ENCODE measurements at regions not wholly inside any gene's neighbourhood (a gene's known extent, or its start where the extent isn't known, plus 50 kb on each side); places are given as distances from the start of the nearest gene placed in this dataset.
"Not testable (repeated sequence)": the region's sequence is repeated elsewhere in the genome, so short reads cannot be mapped to it uniquely, and the experiment has no call there.

DNA sequence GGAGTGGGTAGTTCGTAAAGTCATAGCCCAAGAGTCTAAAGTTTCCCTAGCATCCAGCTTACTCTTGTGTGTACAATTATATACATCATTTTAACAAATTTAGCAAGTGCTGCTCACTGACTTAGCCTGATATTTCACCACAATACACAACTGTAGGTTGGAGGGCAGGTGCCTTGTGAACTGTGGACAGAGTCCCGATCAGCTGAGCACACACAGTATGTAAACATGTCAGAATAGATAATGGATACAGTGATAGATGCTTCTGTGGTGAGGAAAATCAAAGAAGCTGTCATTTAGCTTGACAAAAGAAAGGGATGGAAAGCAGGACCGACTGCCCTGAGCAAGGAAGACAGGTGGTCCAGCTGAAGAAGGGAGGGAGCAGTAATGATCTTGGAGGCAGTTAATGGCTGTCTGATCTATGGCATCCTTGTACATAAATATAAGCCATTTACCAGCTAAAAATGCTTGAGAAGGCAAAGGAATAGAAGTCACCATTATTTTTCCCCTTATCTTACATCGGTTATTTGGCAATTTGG, 372.8 kb upstream of the UBE2E3 start:
- DNase-seq (ENCODE audit: low spot score), result no peak

DNA sequence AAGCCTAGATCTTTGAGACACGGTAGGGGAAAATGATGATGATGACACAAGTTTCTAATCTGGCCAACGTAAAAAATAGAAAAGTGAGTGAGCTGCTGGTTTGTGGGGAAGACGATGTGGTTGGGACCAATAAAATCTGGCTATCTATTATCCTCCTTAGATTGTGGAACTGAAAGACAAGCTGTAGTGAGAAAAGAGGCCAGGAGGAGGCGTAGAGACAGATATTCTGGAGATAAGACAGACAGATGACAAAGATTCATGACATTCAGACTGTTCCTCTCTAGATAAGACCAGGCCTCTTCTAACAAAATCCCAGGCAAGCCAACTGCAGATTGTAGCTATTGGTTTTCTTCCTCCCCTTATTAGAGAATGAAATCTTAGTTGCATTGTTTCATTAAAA, 376.3 kb upstream of the UBE2E3 start:
- peak; percentile 59 for DNase-seq (ENCODE audit: low spot score)

DNA sequence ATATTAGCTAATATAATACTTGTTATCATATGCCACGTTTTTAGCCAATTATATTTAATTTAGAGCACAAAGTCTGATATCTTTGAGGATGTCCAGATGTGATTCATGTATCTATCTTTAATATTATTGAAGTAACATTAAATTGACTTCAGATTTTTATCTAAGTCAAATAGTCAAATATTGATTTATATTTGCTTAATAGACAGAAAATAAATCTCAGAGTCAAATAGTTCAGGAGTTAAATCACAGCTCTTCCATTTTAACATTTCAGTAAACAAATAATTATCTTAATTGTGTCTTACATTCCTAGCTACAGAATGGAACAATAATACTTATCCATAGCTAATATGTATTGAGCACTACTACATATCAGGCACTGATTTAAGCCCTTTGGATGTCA, 379.4 kb upstream of the UBE2E3 start:
- no peak for DNase-seq (ENCODE audit: low spot score)

DNA sequence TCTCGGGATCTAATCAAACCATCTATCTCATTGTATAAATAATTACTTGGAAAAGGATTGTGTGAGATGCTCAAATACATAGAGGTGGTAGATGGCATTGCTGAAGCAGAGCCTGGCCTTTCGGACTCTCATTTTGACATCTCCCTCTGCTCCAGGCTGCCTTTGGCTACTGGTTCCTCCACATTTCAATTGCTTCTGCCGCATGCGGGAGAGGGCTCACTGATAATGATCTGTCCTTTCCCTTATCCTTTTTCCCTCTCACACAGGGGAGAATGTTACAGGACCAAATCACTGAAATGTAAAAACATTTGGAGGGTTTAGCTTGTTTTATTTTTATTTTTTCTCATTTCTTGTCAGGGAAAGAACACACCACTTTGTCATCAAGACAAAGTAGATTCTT, 380.6 kb upstream of the UBE2E3 start:
- no peak for DNase-seq (ENCODE audit: low spot score)

DNA sequence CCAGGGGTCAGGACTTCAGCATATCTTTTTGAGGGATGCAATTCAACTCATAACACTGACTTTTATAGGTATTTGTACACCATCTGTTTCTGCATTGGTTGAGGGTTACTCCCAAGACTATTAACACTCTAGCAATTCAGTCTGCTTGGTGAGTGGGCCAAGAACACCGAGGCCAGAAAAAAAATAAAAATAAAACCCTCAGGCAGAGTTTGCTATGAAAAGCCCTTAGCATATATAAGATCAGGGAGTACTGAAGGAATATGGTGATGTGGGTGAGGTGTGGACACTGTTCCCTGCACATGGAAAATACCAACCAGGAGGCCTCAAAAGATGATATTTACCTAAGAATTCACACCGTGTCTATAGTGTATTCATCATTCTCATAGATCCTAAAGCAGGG, 383.2 kb upstream of the UBE2E3 start:
- DNase-seq (ENCODE audit: low spot score), result no peak

DNA sequence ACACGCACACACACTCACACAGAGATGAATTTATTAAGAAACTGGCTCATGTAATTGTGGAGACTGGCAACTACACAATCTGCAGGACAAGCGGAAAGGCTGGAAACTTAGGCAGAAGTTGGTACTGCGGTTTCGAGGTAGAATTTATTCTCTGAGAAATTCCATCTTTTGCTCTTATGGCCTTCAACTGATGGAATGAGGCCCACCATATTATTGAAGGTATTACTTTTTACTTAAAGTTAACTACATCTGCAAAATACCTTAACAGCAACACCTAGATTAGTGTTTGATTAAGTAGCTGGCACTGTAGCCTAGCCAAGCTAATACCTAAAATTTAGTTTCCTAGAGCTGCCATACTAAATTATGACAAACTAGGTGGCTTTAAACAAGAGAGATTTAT, 384.0 kb upstream of the UBE2E3 start:
- DNase-seq (ENCODE audit: low spot score), result no peak

DNA sequence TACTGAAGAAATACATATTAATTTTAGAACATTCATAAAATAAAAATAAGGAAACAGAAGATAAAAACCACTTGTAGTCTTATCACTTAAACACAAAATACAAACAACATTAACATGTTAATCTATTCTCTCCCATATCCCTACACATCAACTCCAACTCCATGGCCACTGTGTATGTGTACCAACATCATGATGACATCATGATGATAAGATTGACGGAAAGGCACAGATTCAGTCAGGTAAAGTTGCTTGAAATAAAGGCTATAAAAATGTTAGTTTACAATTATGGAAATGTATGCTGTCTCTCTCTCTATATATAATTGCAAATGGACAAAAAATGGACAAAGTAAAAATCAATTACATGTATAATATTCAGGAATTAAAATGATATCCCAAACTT, 388.5 kb upstream of the UBE2E3 start:
- no peak for DNase-seq (ENCODE audit: low spot score)

DNA sequence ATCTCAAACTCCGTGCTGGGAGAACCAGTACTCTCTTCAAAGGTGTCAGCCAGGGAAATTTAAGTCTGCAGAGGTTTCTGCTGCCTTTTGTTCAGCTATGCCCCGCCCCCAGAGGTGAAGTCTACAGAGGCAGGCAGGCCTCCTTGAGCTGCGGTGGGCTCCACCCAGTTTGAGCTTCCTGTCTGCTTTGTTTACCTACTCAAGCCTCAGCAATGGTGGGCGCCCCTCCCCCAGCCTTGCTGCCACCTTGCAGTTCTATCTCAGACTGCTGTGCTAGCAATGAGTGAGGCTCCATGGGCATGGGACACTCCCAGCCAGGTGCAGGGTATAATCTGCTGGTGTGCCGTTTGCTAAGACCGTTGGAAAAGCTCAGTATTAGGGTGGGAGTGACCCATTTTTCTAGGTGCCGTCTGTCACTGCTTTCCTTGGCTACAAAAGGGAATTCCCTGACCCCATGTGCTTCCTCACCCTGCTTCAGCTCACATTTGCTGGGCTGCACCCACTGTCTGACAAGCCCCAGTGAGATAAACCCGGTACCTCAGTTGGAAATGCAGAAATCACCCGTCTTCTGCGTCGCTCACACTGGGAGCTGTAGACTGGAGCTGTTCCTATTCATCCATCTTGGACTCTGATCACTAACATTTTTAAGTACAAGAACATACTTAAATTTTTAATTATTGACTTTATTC, 389.2 kb upstream of the UBE2E3 start:
- DNase-seq (ENCODE audit: low spot score), result not testable (repeated sequence)

DNA sequence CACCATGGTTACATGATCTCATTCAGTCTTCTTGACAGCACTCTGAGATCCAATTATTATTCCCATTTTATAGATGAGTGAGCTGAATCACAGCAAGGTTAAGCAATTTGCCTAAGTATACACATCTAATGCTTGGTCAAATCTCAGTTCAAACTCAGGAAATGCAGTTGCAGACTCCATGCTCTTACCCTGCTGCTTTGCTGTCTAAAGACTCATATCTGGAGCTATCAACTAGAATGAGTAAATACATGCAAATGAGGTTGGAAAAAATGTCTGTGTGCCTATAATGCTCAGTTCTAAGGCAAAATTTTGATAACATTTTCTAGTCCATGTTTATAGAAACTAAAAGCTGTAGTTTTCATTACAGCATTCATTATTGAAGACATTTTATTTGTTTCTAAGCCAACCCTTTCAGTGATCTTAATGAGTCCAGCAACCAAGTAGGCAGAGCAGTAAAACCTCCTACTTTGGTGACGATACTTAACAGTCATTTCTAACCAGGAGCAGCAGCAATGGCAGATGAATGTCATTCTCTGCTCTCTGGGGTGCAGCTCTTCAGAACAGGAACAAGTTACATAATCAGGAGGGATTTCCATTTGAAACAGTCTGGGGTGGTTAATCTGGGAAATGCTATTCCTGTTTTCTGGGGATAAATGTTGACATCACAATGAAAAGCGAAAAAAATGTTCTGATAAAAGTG, 396.8 kb upstream of the UBE2E3 start:
- DNase-seq (ENCODE audit: low spot score), result no peak

DNA sequence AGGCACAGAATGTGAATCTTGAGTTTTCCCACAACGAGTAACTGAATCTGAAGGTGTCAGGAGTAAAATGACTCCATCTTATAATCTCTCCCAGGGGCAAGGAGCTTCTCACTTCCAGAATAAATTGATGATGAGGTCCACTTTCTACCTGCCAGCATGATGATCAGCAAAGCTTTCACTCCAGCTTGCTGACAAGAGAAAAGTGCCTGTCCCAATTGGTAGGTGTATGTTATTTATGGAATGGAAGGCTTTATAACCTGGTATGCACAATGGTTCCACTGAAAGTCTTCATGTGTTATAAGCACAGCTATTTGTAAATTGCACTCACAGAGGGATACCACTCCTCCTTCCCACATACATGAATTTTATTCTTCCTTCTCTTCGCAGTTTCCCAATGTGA, 401.0 kb upstream of the UBE2E3 start:
- DNase-seq (ENCODE audit: low spot score), result no peak

DNA sequence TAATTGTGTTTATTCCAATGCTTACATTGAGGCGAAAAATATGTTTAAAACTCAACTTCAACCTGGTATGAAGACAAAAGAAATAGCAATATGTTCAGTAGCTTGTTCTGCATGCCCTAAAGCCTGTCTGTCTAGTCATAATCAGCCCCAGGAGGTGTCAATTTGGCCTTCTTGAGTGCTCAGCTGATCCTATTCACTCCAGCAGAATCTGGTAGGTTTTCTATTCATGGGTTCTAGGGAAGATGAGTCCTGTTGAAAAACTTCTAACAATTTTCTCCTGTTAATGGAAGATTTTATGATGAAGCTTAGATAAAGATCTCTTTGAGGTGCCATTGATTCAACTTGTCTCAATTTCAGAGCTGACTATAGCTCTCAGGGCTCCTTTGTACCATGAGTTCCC, 402.0 kb upstream of the UBE2E3 start:
- DNase-seq (ENCODE audit: low spot score), result no peak

DNA sequence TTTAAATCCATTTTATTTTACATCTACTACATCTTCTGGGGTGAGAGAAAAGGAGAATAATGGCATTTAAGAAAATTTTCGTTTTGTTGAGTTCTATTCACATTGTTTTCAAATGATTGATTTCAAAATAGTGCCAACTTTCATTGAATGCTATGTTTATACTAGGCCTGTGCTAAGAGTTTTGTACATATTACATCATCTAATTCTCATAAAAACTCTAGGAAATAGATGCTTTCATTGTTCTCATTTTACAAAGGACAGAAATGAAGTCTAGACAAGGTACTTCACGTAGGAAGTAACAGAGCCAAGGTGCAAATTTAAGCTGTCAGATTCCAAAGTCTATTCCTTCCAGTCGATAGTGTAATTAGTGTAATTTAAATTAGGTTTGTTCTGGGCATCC, 402.8 kb upstream of the UBE2E3 start:
- peak; percentile 18 for DNase-seq (ENCODE audit: low spot score)

DNA sequence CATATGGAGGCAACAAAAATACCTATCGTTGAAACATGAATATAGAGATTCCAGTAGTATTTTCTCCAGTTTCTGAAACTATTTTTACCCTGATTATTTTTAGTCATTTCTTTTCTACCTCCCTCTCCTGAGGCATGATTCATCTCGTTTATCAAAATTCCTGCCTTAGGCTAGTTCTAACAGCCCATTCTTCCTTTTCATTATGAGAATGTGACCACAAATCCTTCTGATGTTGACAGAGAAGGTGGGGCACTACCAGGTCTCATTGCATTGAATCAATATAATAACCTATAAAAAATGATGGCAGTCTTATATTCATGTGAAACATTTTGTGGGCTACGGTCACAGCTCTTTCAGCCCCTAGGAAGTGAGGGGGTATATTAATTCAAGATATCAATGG, 406.5 kb upstream of the UBE2E3 start:
- peak; percentile 78 for DNase-seq (ENCODE audit: low spot score)

DNA sequence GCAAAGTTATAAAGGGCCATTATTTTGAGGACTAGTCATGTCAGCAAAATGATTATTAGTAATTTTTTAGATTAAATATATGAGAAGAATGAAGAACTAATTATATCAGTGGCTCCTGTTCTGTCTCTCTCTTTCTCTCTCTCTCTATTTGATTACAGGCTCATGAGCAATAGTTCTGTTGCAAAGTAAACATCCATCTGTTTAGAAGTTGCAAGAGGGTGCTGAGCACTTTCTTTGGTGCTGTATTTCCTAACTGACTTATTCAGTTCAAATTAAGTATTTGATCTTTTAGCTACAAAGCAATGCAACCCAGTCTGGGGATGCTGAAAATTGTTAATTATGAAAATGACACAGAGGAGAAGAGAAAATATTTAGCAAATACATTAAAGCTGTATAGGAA, 408.1 kb upstream of the UBE2E3 start:
- DNase-seq (ENCODE audit: low spot score), result no peak

DNA sequence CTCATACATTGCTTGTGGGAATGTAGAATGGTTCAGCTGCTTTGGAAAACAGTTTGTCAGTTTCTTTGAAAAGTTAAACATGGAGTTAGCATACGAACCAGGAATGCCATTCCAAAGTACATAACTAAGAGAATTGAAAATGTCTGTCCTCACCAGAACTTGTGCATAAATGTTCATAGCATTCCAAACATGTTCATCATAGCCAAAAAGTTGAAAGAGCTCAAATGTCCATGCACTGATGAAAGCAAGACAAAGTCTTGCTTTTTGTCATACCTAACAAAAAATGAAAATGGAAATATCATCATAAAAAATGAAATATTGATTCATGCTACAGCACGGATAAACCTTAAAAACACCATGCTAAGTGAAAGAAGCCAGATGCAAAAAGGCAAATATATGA, 408.8 kb upstream of the UBE2E3 start:
- DNase-seq (ENCODE audit: low spot score), result no peak

DNA sequence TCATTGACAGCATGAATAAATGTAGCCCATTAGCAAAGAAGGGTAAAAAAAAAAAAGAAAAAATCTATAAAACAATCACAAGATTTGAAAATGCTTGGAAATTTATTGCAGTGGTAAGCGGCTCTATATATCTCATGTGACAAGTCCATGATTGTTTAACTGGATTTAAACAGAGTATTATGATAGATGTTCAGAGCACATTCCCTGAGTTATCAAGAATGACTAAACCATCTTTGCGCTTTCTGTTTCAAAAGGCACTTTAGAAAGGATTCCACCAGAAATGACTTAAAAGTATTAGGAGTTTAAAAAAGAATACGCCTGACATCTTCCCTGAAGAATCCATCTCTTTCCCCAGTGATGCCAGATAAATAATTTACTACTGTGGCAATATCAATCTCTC, 409.5 kb upstream of the UBE2E3 start:
- no peak for DNase-seq (ENCODE audit: low spot score)

DNA sequence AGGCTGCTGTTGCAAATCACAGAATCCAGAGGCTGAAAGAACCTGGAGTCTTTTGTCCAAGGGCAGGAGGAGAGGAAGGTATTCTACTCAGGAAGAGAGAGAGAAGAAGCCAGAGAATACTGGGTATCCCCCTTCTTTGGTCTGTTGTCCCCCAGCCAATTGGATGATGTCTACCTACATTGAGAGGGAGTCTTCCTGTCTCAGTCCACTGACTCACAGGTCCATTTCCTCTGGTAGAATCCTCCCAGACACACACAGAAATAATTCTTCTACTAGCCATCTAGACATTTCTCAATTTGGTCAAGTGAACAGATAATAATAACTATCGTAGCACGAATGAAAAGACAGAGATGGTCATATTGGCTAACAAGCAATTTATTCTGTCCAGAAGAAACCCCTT, 416.4 kb upstream of the UBE2E3 start:
- DNase-seq (ENCODE audit: low spot score), result no peak

DNA sequence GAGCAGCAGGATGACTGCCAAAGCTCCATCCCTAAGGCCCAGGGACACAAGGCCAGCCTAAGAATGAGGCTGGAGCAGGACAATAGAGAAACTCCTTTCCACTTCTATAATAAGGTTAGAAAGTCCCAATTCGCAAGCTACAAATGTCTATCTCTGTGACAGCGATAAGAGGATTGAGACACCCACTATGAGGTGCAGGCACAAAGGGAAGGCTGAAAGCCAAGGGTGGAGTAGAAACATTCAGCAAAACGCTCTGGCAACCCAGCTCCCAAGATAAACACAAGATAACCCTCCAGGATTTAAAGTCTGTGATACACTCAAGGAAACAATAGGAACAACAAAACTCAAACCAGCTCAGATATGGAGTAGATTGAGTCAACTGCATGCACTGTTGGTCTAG, 418.0 kb upstream of the UBE2E3 start:
- DNase-seq (ENCODE audit: low spot score), result no peak

DNA sequence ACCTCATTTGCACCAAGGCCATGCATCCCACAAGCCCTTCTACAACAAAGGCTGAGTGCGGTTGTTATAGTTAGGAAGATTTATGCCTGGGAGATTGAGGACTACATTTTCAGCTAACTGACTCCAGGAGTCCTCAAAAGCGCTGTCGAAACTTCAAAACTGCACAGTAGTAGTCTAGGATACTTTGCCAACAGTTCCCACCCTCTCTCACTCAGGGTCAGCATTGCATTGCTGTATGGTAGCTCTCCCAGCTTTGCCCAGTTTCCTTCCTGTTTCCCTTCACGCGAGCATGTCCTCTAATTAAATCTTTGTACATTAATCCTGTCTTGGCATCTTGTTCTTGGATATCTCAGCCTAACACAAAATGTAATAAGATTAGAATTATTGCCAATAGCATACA, 420.6 kb upstream of the UBE2E3 start:
- DNase-seq (ENCODE audit: low spot score), result no peak

DNA sequence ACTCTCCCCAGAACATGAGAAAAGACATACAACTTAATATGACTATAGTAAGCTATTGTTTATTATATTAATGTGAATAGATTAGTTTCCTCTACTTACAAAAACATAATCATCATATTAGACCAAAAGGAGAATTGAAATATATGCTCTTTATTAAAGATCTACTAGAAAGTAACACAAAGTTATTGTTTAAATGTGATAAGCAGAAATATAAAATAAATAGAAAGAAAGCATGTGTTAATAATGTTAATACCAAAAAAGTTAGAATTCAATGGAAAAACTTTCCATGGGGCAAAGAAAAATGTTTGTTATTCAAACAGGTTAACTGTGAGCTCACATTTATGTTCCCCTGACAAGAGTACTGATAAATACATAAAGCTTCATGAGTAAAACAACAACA, 421.4 kb upstream of the UBE2E3 start:
- DNase-seq (ENCODE audit: low spot score), result no peak

DNA sequence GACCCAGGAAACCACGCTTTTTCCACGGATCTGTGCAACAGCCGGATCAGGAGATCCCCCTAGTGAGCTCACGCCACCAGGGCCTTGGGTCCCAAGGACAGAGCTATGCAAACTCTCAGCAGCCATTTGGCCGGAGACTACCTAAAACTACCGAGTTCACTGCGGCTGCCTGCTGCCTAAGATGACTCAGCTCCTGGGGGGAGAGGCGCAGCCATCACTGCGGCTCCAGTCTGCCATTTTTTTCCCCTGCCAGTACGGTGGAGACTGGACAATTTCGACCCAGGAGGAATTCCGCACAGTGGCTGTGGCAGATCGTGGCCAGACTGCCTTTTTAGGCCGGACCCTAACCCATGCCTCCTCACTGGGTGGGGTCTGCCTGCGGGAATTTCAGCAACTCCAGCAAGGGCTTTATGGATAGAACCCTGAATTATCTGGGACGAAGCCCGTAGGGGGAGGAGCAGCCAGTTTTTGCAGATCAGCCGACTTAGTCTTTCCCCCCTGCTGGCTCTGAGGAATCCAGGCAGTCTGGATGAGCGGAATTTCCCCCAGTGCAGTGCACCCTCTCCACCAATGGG, 424.9 kb upstream of the UBE2E3 start:
- DNase-seq (ENCODE audit: low spot score), result no peak

DNA sequence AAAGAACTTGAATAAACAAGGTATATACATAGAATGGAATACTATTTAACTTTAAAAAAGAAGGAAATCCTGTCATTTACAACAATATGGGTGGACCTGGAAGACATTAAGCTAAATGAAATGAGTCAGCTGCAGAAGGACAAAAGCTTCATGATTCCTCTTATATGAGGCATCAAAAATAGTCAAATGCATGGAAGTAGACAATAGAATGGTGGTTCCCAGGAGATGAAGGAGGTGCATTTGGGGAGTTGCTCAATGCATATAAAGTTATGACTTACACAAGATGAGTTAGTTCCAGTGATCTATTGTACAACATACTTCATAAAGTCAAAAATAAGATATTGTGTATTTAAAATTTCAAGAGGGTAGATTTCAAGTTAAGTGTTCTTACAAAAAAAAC, 426.1 kb upstream of the UBE2E3 start:
- DNase-seq (ENCODE audit: low spot score), result no peak

DNA sequence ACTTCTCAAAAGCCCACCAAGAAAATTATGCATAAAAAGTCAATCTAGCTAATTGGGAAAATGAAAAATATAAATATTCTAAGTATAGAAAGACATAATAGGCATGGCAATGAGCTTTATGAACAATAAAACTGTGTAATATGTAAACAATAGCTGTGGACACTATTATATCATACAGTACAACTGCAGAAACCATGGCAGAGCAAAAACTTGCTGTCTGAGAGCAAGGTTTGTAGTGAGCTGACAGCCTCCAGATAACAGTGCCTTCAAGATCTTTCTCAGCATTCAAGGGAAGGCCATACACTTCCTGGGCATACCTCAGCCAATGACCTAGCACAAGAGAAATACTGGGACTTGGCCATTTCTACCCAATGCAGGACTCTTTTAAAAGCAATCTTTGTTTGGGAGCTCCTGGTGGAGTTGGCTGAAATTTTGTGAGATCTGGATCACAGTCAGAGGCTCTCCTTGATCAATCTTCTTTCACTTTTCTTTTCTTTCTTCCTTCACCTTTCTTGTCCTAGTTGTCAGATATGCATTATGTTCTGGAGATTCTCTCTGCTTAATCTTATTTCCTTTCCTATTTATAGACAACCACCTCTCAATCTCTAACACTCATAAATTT, 427.2 kb upstream of the UBE2E3 start:
- DNase-seq (ENCODE audit: low spot score), result no peak

Measured in HT-29 (cell line).